Panc1 (cell line): ENCODE measurements at regions not wholly inside any gene's neighbourhood (a gene's known extent, or its start where the extent isn't known, plus 50 kb on each side); places are given as distances from the start of the nearest gene placed in this dataset.

Experiments used
- ATAC-seq: fragments of 200-7000 bp; cut with Tn5 transposase; 2 replicates; pipeline ENCODE4 v1.9.1; 2020; ENCODE audit warnings: mild to moderate bottlenecking, moderate library complexity
- BruUV-seq: library from RNA; stranded (reverse); fragments of 400-500 nt; replicated peaks from 2 replicates; lab custom pipeline; 2021; lab: Mats Ljungman, UMichigan
- CTCF ChIA-PET: fragments of 300-600 bp; sonication (Branson Sonifier 250); formaldehyde crosslinking; loops from one replicate; lab custom pipeline; 2022; ENCODE audit warnings: antibody characterized with exemption; lab: Charles Lee
- POLR2A ChIA-PET: fragments of 300-600 bp; sonication (Branson Sonifier 250); formaldehyde crosslinking; loops from one replicate; lab custom pipeline; 2022; ENCODE audit warnings: antibody characterized with exemption; lab: Charles Lee
- DNase-seq: peaks from one replicate; pipeline ENCODE4 v3.0.0-alpha.2; 2010; ENCODE audit warnings: low read depth, low spot score
- H3K27ac ChIP-seq: 2 replicates; pipeline ENCODE4 v1.5.1; 2011; ENCODE audit warnings: mild to moderate bottlenecking, low read length, inconsistent platforms
- H3K27me3 ChIP-seq: fragments of 200-500 bp; sonication (Bioruptor generic); 2 replicates; pipeline ENCODE4 v1.6.0; 2014; ENCODE audit warnings: low read length, inconsistent platforms; ENCODE audit not compliant: control insufficient read depth, insufficient read depth
- H3K36me3 ChIP-seq: fragments of 200-500 bp; sonication (Bioruptor generic); 2 replicates; pipeline ENCODE4 v1.5.1; 2014; ENCODE audit warnings: inconsistent platforms, mild to moderate bottlenecking, low read length, moderate library complexity; ENCODE audit not compliant: control insufficient read depth, insufficient read depth
- H3K4me1 ChIP-seq: 2 replicates; pipeline ENCODE4 v1.5.1; 2011; ENCODE audit warnings: inconsistent platforms, mild to moderate bottlenecking, low read length, moderate library complexity; ENCODE audit not compliant: control insufficient read depth, insufficient read depth
- H3K4me3 ChIP-seq, 2 experiments: 2 replicates each; pipeline ENCODE4 v1.5.1; 2011 to 2012; ENCODE audit warnings: low read depth in 2 of 2, low read length in 2 of 2, mild to moderate bottlenecking in 2 of 2, inconsistent platforms in 1 of 2, moderate library complexity in 1 of 2
- H3K9me3 ChIP-seq: fragments of 200-500 bp; sonication (Bioruptor generic); 2 replicates; pipeline ENCODE4 v1.5.1; 2014; ENCODE audit warnings: low read depth, mild to moderate bottlenecking, inconsistent platforms, low read length, moderate library complexity; ENCODE audit not compliant: control insufficient read depth, insufficient read depth
- CTCF ChIP-seq: fragments of 450-650 bp; IDR thresholded peaks from 2 replicates; pipeline ENCODE4 v1.5.1; 2017; ENCODE audit warnings: mild to moderate bottlenecking
- POLR2AphosphoS5 ChIP-seq: IDR thresholded peaks from 2 replicates; pipeline ENCODE4 v1.6.1; 2012; ENCODE audit warnings: mild to moderate bottlenecking, low read depth, low read length, moderate library complexity
- REST ChIP-seq, 2 experiments: IDR thresholded peaks; 2 replicates each; pipeline ENCODE4 v1.6.1; 2011 to 2012; ENCODE audit warnings: low read depth in 2 of 2, control low read depth in 1 of 2, low read length in 1 of 2, mild to moderate bottlenecking in 1 of 2, moderate library complexity in 1 of 2; ENCODE audit not compliant: insufficient read depth in 1 of 2
- SIN3A ChIP-seq: IDR thresholded peaks from 2 replicates; pipeline ENCODE4 v1.6.1; 2012; ENCODE audit warnings: low read depth, mild to moderate bottlenecking, low read length, moderate library complexity, borderline replicate concordance; ENCODE audit not compliant: insufficient read depth
- TCF7L2 ChIP-seq: IDR thresholded peaks from 2 replicates; pipeline ENCODE4 v1.6.1; 2011; ENCODE audit warnings: mild to moderate bottlenecking, low read depth, low read length, inconsistent platforms
- in situ Hi-C: cut with HindIII; loops from 2 replicates; pipeline ENCODE4 v1.10.0; 2016; ENCODE audit warnings: low sequenced_read_pairs, low pct_unique_long_range_greater_than_20kb
- intact Hi-C: fragments of 100-400 bp; cut with micrococcal nuclease; formaldehyde crosslinking; loops from one replicate; pipeline ENCODE4 v1.10.0; 2022; ENCODE audit not compliant: unreplicated experiment

GRCh38 chr7:88456490-88456889, 149.8 kb upstream of the STEAP4 start:
- no peaks in the 10 kb centered on the region for H3K9me3 ChIP-seq
- DNase-seq = no peak
- H3K36me3 ChIP-seq = no peaks in the 10 kb centered on the region; the same call in 1 of the 2 replicates
- TF ChIP-seq POLR2AphosphoS5 (no peak), REST (IDR thresholded peaks at IDR 0.05; ENCODE audit: insufficient read depth in 1 of 2, low read depth in 2 of 2, low read length in 1 of 2) (no peak), CTCF (no peak), SIN3A (no peak), TCF7L2 (no peak)
- H3K27me3 ChIP-seq = no peaks in the 10 kb centered on the region
- H3K4me1 ChIP-seq = no peaks in the 10 kb centered on the region
- intact Hi-C loops = no loop called here
- in situ Hi-C loops = no loop called here
- H3K27ac ChIP-seq = no peak overlapping the region
- CTCF ChIA-PET = no interaction called here
- no peak overlapping the region for H3K4me3 ChIP-seq
- POLR2A ChIA-PET = no interaction called here
- no peak for ATAC-seq
- no TSS peak for BruUV-seq

- H3K4me1 ChIP-seq = no peaks in the 10 kb centered on the region
- in situ Hi-C loops = no loop called here
- H3K27ac ChIP-seq = no peak overlapping the region
- ChIA-PET POLR2A (no interaction called here), CTCF (no interaction called here)
- intact Hi-C loops = no loop called here
- TF ChIP-seq POLR2AphosphoS5 (no peak), REST (IDR thresholded peaks at IDR 0.05; ENCODE audit: insufficient read depth in 1 of 2, low read depth in 2 of 2, low read length in 1 of 2) (no peak)
- BruUV-seq = no TSS peak
- no peaks in the 10 kb centered on the region for H3K9me3 ChIP-seq
- ATAC-seq (no peak), DNase-seq (no peak)
- no peaks in the 10 kb centered on the region for H3K27me3 ChIP-seq
- H3K4me3 ChIP-seq = no peak overlapping the region
- no peaks in the 10 kb centered on the region; the same call in 1 of the 2 replicates for H3K36me3 ChIP-seq
These were observed 149.0 kb upstream of the STEAP4 start for GRCh38 chr7:88455696-88456095.
